Osteoblast (primary cell): ENCODE measurements at regions not wholly inside any gene's neighbourhood (a gene's known extent, or its start where the extent isn't known, plus 50 kb on each side); places are given as distances from the start of the nearest gene placed in this dataset.

ENCODE experiments used
- DNase-seq: peaks from one replicate; pipeline ENCODE4 v3.0.0; 2011; ENCODE audit warnings: low spot score, mixed read lengths; ENCODE audit not compliant: insufficient read length; ENCODE audit errors: missing footprints
- H2AFZ ChIP-seq: 2 replicates; pipeline ENCODE4 v1.6.0; 2011; ENCODE audit warnings: mild to moderate bottlenecking, low read length
- H3K27ac ChIP-seq: 2 replicates; pipeline ENCODE4 v1.5.1; 2011; ENCODE audit warnings: mild to moderate bottlenecking, low read depth, low read length, moderate library complexity
- H3K27me3 ChIP-seq: 2 replicates; pipeline ENCODE4 v1.6.0; 2012; ENCODE audit warnings: mild to moderate bottlenecking, control low read depth, inconsistent platforms, low read length, moderate library complexity; ENCODE audit not compliant: insufficient read depth
- H3K36me3 ChIP-seq: 2 replicates; pipeline ENCODE4 v1.5.1; 2011; ENCODE audit warnings: mild to moderate bottlenecking, low read length, control low read depth, moderate library complexity; ENCODE audit not compliant: insufficient read depth
- H3K4me1 ChIP-seq: 2 replicates; pipeline ENCODE4 v1.5.1; 2011; ENCODE audit warnings: mild to moderate bottlenecking, low read length, control low read depth, moderate library complexity; ENCODE audit not compliant: insufficient read depth
- H3K4me2 ChIP-seq: 2 replicates; pipeline ENCODE4 v1.6.0; 2011; ENCODE audit warnings: mild to moderate bottlenecking, low read length; ENCODE audit not compliant: insufficient read depth
- H3K4me3 ChIP-seq: fragments of 200-600 bp; sonication (generic); 3 replicates; pipeline ENCODE4 v1.5.1; 2012; ENCODE audit warnings: mild to moderate bottlenecking, low read length, inconsistent platforms; ENCODE audit not compliant: insufficient read depth
- H3K79me2 ChIP-seq: 2 replicates; pipeline ENCODE4 v1.6.0; 2012; ENCODE audit warnings: mild to moderate bottlenecking, low read length, control low read depth, inconsistent platforms; ENCODE audit not compliant: insufficient read depth
- H3K9me3 ChIP-seq: 2 replicates; pipeline ENCODE4 v1.5.1; 2011; ENCODE audit warnings: low read depth, low read length, control low read depth
- H4K20me1 ChIP-seq: 2 replicates; pipeline ENCODE4 v1.6.0; 2012; ENCODE audit warnings: mild to moderate bottlenecking, low read length, control low read depth; ENCODE audit not compliant: insufficient read depth
- CTCF ChIP-seq: IDR thresholded peaks from 2 replicates; pipeline ENCODE4 v1.5.1; 2011; ENCODE audit warnings: mild to moderate bottlenecking, low read depth, low read length, moderate library complexity; ENCODE audit errors: extremely low read depth

- Histone ChIP-seq H3K4me3 (no peak overlapping the region), H3K27me3 (no peaks in the 10 kb centered on the region), H3K27ac (no peak overlapping the region), H2AFZ (no peak overlapping the region), H3K9me3 (peaks cover 2% of the 10 kb centered on the region), H4K20me1 (no peaks in the 10 kb centered on the region), H3K79me2 (no peaks in the 10 kb centered on the region), H3K4me1 (no peaks in the 10 kb centered on the region), H3K36me3 (no peaks in the 10 kb centered on the region), H3K4me2 (no peak overlapping the region)
- no peak for TF ChIP-seq CTCF
- DNase-seq: no peak
Observed at GRCh38 chr14:48622980-48623379, 947.6 kb upstream of the MDGA2 start.

- H3K4me3 ChIP-seq: no peak overlapping the region
- no peaks in the 10 kb centered on the region for H4K20me1 ChIP-seq
- no peak for DNase-seq
- no peak for TF ChIP-seq CTCF
- H2AFZ ChIP-seq: no peak overlapping the region
- H3K36me3 ChIP-seq: no peaks in the 10 kb centered on the region
- H3K4me1 ChIP-seq: no peaks in the 10 kb centered on the region
- no peaks in the 10 kb centered on the region for H3K9me3 ChIP-seq
- H3K4me2 ChIP-seq: no peak overlapping the region
- no peaks in the 10 kb centered on the region for H3K79me2 ChIP-seq
- H3K27me3 ChIP-seq: no peaks in the 10 kb centered on the region
- H3K27ac ChIP-seq: no peak overlapping the region
Observed at GRCh38 chr14:48618057-48618456, 942.7 kb upstream of the MDGA2 start.

DNA sequence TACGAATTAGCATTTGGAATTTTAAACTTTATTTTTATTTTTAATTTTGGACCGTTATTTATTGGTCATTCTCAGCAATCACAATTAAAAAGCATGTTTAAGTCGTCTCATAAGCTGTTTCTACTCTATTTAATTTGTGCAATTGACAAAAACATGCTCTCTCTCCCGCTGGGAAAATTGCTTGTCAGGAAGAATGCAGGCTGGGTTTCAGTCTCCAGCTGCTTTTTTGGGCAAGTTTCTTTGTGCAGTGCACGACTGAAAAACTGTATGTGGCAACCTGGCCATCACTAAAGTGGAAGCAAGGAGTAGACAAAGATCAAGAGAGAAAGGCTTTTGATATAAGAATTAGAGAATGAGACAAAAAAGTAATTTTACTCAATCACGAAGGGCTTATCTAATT, 941.5 kb upstream of the MDGA2 start:
- Histone ChIP-seq H3K27ac (no peak overlapping the region), H3K4me2 (no peak overlapping the region), H2AFZ (no peak overlapping the region), H3K36me3 (no peaks in the 10 kb centered on the region), H3K27me3 (no peaks in the 10 kb centered on the region), H4K20me1 (no peaks in the 10 kb centered on the region), H3K4me3 (no peak overlapping the region), H3K9me3 (no peaks in the 10 kb centered on the region), H3K4me1 (no peaks in the 10 kb centered on the region), H3K79me2 (no peaks in the 10 kb centered on the region)
- TF ChIP-seq CTCF: no peak
- DNase-seq: no peak

GRCh38 chr14:48615618-48616017, 940.2 kb upstream of the MDGA2 start:
- H3K9me3 ChIP-seq: no peaks in the 10 kb centered on the region
- no peak overlapping the region for H3K4me2 ChIP-seq
- H4K20me1 ChIP-seq: no peaks in the 10 kb centered on the region
- H2AFZ ChIP-seq: no peak overlapping the region
- no peak for DNase-seq
- no peaks in the 10 kb centered on the region for H3K36me3 ChIP-seq
- H3K79me2 ChIP-seq: no peaks in the 10 kb centered on the region
- H3K27ac ChIP-seq: no peak overlapping the region
- TF ChIP-seq CTCF: no peak
- no peaks in the 10 kb centered on the region for H3K4me1 ChIP-seq
- H3K4me3 ChIP-seq: no peak overlapping the region
- H3K27me3 ChIP-seq: no peaks in the 10 kb centered on the region
